GM10266 (cell line): ENCODE measurements at regions not wholly inside any gene's neighbourhood (a gene's known extent, or its start where the extent isn't known, plus 50 kb on each side); places are given as distances from the start of the nearest gene placed in this dataset.
"Not testable (repeated sequence)": the region's sequence is repeated elsewhere in the genome, so short reads cannot be mapped to it uniquely, and the experiment has no call there.

Source experiments
- DNase-seq: peaks from one replicate; pipeline ENCODE4 v3.0.0; 2012; ENCODE audit errors: extremely low spot score
- CTCF ChIP-seq: IDR thresholded peaks from 2 replicates; pipeline ENCODE4 v1.5.1; 2012; ENCODE audit warnings: mild to moderate bottlenecking, low read depth; ENCODE audit not compliant: control insufficient read depth, insufficient read depth; ENCODE audit errors: missing control alignments

- TF ChIP-seq CTCF = no peak
Observed at GRCh38 chr14:37711831-37712475, 116.5 kb downstream of the TTC6 start.

GRCh38 chr14:37712476-37712860 is 117.0 kb downstream of the TTC6 start:
- DNase-seq = not testable (repeated sequence)

More at GRCh38 chr14:37711831-37712475, 116.5 kb downstream of the TTC6 start:
- no peak for DNase-seq

- DNase-seq = no peak
- no peak for TF ChIP-seq CTCF
Observed at GRCh38 chr14:37712976-37713431, 117.6 kb downstream of the TTC6 start.

- DNase-seq = no peak
- no peak for TF ChIP-seq CTCF
Observed at GRCh38 chr14:37720131-37720530, 124.7 kb downstream of the TTC6 start.

- no peak for TF ChIP-seq CTCF
- DNase-seq = no peak
Observed at GRCh38 chr14:37721976-37722659, 126.7 kb downstream of the TTC6 start.

GRCh38 chr14:37723515-37723914 is 128.1 kb downstream of the TTC6 start:
- no peak for DNase-seq
- TF ChIP-seq CTCF = no peak

- no peak for TF ChIP-seq CTCF
- no peak for DNase-seq
Observed at GRCh38 chr14:37726708-37727107, 131.3 kb downstream of the TTC6 start.
